ENCODE measurements at regions not wholly inside any gene's neighbourhood (a gene's known extent, or its start where the extent isn't known, plus 50 kb on each side); places are given as distances from the start of the nearest gene placed in this dataset.

GRCh38 chr5:163622799-163623198 is 117.4 kb downstream of the MAT2B start:
- no peak for DNase-seq (ENCODE audit: low read depth)

- DNase-seq (ENCODE audit: low read depth) = no peak
These were observed 118.1 kb downstream of the MAT2B start for GRCh38 chr5:163623524-163623923.

GRCh38 chr5:163623986-163624385 is 118.6 kb downstream of the MAT2B start:
- DNase-seq (ENCODE audit: low read depth) = no peak

- DNase-seq (ENCODE audit: low read depth) = no peak
These were observed 119.0 kb downstream of the MAT2B start for GRCh38 chr5:163624431-163624830.

GRCh38 chr5:163626904-163627434 is 121.5 kb downstream of the MAT2B start:
- no peak for DNase-seq (ENCODE audit: low read depth)

- no peak for DNase-seq (ENCODE audit: low read depth)
These were observed 126.4 kb downstream of the MAT2B start for GRCh38 chr5:163631856-163632255.

GRCh38 chr5:163633926-163634460 is 128.6 kb downstream of the MAT2B start:
- DNase-seq (ENCODE audit: low read depth) = no peak

GRCh38 chr5:163635631-163636030 is 130.2 kb downstream of the MAT2B start:
- no peak for DNase-seq (ENCODE audit: low read depth)

- DNase-seq (ENCODE audit: low read depth) = no peak
These were observed 137.5 kb downstream of the MAT2B start for GRCh38 chr5:163642904-163643303.

- no peak for DNase-seq (ENCODE audit: low read depth)
These were observed 140.3 kb downstream of the MAT2B start for GRCh38 chr5:163645421-163646416.

- no peak for DNase-seq (ENCODE audit: low read depth)
These were observed 144.1 kb downstream of the MAT2B start for GRCh38 chr5:163649514-163649913.

GRCh38 chr5:163653526-163653925 is 148.1 kb downstream of the MAT2B start:
- DNase-seq (ENCODE audit: low read depth) = no peak

- DNase-seq (ENCODE audit: low read depth) = no peak
These were observed 153.5 kb downstream of the MAT2B start for GRCh38 chr5:163658702-163659567.

GRCh38 chr5:163659568-163659902 is 154.1 kb downstream of the MAT2B start:
- DNase-seq (ENCODE audit: low read depth) = no peak

- no peak for DNase-seq (ENCODE audit: low read depth)
These were observed 155.1 kb downstream of the MAT2B start for GRCh38 chr5:163660486-163660885.

GRCh38 chr5:163661360-163661759 is 155.9 kb downstream of the MAT2B start:
- no peak for DNase-seq (ENCODE audit: low read depth)

GRCh38 chr5:163670036-163670435 is 164.6 kb downstream of the MAT2B start:
- no peak for DNase-seq (ENCODE audit: low read depth)

GRCh38 chr5:163677092-163677491 is 171.7 kb downstream of the MAT2B start:
- DNase-seq (ENCODE audit: low read depth) = no peak

GRCh38 chr5:163682234-163682633 is 176.8 kb downstream of the MAT2B start:
- DNase-seq (ENCODE audit: low read depth) = no peak

GRCh38 chr5:163687414-163687813 is 182.0 kb downstream of the MAT2B start:
- DNase-seq (ENCODE audit: low read depth) = no peak

GRCh38 chr5:163692091-163692490 is 186.7 kb downstream of the MAT2B start:
- no peak for DNase-seq (ENCODE audit: low read depth)

- DNase-seq (ENCODE audit: low read depth) = no peak
These were observed 190.6 kb downstream of the MAT2B start for GRCh38 chr5:163695830-163696578.
